Activated T-cell treated with anti-CD3 and anti-CD28 coated beads, Interleukin-2, amount 50 U/mL, for 48 hours (primary cell): ENCODE measurements at regions not wholly inside any gene's neighbourhood (a gene's known extent, or its start where the extent isn't known, plus 50 kb on each side); places are given as distances from the start of the nearest gene placed in this dataset.

ENCODE experiments used
- DNase-seq, 2 experiments: peaks; one replicate each; pipeline ENCODE4 v3.0.0-alpha.2; 2020

GRCh38 chr7:42858570-42858969 is 53.3 kb downstream of the C7orf25 start:
- DNase-seq: no peak

DNA sequence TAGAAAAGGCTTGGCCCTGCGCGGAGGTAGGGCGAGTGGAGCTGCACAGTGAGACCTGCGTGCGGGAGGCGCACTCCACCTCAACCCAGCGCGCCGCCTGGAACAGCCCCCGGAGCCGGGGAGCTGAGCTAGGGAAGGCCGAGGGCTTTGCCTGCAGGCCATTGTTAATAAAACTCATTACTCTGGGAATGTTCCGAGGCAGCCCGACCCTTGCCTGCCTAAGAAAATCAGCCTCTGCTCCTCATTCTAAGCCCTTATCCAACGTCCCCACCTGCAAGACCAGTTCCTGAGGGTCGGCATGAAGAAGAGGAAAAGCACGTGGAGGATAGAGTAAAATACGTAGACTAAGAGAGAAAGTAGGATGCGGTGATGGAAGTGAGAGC is 55.3 kb downstream of the C7orf25 start:
- DNase-seq: no peak

DNA sequence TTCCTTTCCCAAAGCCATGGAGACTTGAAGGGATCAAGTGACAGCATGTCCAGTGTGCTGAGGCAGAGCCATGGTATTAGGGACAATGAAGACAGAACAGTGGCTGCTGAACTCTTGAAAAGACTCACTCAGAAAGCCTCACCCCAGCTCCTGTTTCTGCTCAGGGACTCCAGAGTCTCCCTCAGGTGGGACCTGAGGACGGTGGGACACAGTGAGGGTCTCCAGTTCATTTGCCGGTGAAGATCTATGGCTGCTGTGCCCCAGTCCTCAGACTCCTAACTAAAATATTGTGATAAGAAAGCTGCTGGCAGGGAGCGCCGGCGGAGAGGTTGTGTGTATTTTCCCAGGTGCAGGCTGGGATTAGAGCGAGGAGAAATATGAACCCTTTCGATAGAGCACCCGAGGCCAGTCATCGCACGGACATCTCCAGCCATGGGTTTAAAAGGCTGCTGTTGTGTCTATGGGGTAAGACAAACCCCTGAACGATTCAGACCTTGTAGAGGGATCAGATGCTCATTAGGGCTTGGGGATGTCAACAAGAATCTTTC is 57.2 kb downstream of the C7orf25 start:
- DNase-seq: no peak

DNA sequence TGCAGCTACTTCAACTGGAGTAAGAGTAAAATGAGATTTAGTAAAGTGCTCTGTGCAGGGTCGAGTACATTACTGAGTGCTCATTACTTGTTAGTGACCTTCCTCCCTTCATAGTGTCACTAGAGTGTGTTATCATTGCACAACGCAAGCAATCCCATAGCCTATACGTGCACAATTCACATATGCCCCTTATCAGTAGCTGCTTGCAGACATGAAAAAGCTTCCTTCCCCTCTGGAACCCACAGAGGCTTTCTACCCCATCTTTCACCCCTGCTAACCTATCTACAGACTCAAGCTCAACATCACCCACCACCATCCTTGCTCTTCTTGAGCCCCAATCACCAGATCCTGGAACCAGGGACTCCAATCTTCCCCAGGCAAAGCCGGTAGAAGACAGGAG is 59.3 kb downstream of the C7orf25 start:
- no peak for DNase-seq

DNA sequence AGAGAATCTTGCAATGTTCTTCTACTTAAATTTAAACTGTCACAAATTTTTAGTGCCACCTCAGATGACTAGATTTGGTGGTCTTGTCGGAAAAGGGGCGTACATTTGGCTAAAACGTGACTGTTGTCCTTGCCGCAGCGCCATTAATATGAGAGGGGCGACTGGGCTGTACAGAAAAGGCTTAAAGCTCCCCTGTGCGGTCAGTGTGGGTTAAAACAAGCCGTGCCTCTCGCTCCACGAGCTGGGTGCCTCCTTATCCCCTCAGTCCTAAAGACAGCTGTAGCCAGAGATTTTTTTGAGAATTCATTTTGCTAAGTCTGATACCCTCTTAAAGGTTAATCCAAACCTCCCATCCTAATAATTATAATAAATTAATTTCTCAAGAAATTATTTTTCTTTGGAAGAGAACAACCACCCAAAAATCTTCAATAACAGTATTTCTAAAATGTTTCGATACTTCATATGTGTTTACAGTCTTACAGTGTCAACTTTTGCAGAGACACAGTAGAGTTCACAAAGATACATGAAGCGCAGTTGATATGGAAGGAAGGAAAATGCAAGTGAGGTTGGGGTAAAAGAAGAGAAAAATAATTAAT is 68.6 kb downstream of the C7orf25 start:
- peak in 1 of 2 experiments; percentile 28 for DNase-seq

GRCh38 chr7:42834676-42835075 is 77.2 kb downstream of the C7orf25 start:
- no peak for DNase-seq

- DNase-seq: no peak
These were observed 78.5 kb downstream of the C7orf25 start for GRCh38 chr7:42833411-42833810.

GRCh38 chr7:42832667-42833066 is 79.2 kb downstream of the C7orf25 start:
- DNase-seq: no peak

- DNase-seq: no peak
These were observed 80.0 kb downstream of the C7orf25 start for GRCh38 chr7:42831718-42832522.

DNA sequence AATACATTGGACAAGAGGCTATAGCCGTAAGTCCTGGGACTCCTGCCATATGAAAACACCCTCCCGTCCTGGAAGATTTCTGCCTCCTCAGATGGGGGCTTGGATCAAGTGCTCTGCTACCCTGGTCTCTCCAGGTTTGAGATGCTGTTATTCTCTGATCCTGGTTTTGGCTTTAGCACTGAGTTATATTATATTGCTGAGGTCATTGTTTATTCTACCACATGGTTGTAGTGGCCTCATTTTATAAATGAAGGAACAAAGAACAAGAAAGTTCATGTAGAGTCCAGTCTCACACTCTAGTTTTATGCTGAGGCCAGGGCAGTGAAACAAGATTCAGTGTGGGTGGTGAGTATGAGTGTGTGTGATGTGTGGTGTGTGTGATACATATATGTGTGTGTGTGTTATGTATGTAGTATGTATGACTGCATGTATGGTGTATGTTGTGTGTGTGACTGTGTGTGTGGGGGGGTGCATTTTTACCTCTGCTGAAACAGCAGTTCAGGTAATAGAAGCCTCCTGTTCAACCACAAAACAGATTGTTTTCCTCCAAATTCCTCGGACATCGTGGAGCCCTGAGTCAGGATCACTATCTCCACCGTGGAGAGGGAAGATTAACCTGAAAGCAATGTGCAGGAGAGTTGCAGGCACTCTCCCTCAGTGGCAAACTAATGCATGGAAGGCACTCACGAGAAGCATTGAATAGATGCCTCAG is 80.7 kb downstream of the C7orf25 start:
- DNase-seq: no peak

- DNase-seq: no peak
These were observed 99.1 kb downstream of the C7orf25 start for GRCh38 chr7:42812779-42813178.

GRCh38 chr7:42805601-42806000 is 106.3 kb downstream of the C7orf25 start:
- DNase-seq: no peak

DNA sequence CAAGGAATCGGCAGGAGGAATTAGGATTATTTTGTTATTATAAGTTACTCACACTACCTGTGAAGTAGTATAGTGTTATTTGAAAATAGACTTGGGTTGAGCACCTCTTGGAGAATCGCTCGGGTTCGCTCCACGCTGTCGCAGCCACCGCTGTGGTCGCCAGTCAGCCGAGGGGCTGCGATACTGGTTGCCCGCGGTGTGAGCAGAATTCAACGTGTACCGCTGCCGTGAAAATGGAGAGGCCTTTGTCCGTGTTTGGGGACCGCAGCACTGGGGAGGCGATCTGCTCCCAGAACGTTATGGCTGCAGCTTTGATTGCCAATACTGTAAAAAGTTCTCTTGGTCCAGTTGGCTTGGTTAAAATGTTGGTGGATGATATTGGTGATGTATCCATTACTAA is 117.2 kb downstream of the C7orf25 start:
- no peak for DNase-seq

DNA sequence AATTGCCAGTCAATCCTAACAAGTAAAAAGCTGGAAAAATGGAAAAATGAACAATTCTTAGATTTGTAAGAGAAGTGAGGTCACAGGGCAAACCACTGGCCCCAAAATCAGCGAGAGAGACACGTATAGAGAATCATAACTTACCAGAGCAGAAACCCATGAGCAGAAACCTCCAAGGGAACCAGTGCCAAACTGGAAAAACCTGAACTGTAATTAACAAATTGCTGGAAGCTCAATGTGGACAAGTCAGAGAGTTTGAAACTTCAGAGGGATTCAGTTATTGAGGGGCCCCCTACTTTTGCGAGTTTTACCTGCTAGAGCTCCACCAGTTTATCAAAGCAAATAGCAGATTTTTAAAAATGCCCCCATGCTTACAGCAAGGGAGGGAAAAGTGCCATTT is 119.0 kb downstream of the C7orf25 start:
- no peak for DNase-seq

DNA sequence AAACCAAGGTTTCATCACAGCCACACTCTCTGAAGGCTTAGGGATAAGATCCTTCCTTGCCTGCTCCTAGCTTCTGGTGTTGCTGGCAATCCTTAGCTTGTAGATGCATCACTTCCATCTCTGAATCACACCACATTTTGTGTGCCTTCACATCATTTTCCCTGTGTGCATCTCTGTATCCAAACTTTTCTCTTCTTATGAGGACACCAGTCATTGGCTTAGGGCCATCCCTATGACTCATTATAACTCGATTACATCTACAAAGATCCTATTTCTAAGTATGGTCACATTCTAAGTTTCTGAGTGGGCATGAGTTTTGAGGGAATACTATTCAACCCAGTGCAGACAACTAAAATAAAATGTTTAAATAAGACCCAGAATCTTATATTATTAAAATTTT is 121.7 kb downstream of the C7orf25 start:
- DNase-seq: no peak

DNA sequence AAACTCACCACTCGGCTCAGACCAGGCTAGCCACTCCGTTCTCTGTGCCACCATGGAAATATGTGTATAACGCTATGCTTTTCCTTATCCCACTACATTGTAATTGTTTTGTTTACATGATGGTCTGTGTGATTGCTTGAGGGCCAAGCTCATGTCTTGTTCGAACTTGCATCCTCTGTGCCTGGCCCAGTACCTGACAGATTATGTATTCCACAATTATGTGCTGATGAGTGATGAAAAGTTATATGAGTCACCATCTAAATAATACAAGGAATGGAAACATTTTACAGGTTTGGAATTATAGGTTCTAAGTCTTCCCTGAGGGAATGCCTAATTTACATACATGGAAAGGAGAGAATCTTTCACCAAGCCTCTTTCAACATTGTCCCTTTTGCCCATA is 137.4 kb downstream of the C7orf25 start:
- DNase-seq: no peak

DNA sequence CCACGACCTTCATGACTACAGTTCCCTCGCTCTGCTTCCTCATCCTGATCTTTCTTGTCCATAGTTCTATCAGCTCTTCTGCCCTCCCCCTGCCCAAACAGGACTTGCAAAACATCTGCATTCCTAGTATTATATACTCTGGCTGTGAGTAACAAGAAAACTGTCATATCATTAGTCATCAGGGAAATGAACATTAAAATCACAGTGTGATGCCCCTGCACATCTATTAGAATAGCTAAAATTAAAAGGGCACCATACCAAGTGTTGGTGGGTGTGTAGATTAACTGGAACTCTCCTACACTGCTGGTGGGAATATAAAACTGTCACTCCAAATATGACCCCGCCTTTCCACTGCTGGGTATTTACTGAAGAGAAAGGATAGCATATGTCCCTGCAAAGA is 141.8 kb downstream of the C7orf25 start:
- DNase-seq: no peak

GRCh38 chr7:42768045-42768444 is 143.8 kb downstream of the C7orf25 start:
- DNase-seq: no peak

DNA sequence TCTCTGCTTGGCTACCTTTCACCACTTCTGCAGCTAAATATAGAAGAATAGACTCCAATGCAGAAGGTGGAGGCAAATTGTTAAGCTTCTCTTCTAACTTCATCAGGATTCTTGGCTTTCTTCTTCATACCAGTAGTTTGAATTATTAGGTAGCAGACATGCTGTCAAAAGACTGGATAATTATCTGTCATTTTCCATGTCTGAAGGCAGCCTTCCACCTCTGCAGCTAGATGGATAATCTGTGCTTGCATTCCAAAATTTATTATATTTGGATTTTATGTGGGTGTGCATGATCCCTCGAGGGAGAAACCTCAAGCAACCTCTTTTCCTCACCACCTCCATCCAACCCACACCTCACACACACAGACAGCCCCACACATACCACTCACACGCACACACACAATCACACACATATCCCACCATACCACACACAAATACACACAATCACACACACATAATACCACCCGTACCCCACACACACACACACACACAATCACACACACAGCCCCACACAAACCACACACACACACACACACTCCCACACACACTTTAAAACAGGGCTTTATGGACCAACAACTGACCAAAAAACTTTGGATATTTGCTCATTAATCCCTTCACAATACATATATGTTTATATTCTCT is 145.0 kb downstream of the C7orf25 start:
- no peak for DNase-seq

GRCh38 chr7:42765931-42766330 is 145.9 kb downstream of the C7orf25 start:
- no peak for DNase-seq

- DNase-seq: peak in 1 of 2 experiments; percentile 21
These were observed 148.7 kb downstream of the C7orf25 start for GRCh38 chr7:42763137-42763551.

DNA sequence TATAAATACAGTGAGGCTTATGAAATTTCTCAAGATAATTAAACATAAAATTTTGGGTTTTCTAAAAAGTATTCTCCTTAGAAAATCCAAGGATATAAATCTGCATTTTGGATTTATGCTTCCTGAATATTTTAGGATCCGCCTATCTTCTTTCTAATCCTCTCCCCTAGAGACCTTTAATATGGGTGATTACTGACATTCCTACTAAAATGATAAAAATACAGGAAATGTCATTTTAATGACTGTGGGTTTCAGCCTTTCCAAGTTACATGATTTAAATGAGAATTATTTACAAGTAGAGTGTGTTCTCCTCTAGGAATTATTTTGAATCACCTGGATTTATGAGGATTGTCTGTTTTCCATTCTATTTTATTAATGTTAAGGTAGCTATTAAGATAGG is 150.4 kb downstream of the C7orf25 start:
- DNase-seq: no peak

- DNase-seq: no peak
These were observed 153.7 kb downstream of the C7orf25 start for GRCh38 chr7:42758124-42758523.
